Ureter (tissue), 1 donor: ENCODE measurements at regions not wholly inside any gene's neighbourhood (a gene's known extent, or its start where the extent isn't known, plus 50 kb on each side); places are given as distances from the start of the nearest gene placed in this dataset.
"Not testable (repeated sequence)": the region's sequence is repeated elsewhere in the genome, so short reads cannot be mapped to it uniquely, and the experiment has no call there.

ENCODE experiments used
- DNase-seq: peaks from one replicate; pipeline ENCODE4 v3.0.0-alpha.2; 2020; ENCODE audit warnings: low spot score
- donor health status: DM: yes; HTN: yes; CAD: no.

- DNase-seq, result not testable (repeated sequence)
Measured at GRCh38 chr1:121003230-121003629, 113.7 kb downstream of the PPIAL4A start.

DNA sequence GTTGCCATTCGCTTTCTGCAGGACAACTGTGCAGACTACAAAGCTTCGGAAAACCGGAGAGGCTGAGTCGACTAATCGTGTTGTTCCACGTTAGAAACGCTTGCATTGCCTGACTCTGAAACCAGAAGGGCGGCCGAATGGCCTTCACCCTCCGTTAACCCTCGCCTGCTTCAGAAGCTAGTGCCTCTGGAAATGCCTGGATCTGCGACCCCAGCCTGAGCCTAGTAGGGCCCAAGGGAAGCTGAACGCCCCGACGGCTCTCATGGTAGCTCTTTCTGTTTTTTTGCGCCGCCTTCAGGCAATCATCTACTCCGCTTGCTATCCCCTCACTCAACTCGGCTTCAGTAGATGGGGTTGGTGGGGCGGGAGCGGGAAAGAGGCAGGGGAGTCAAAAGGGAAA, 117.3 kb downstream of the PPIAL4A start:
- DNase-seq, result not testable (repeated sequence)

DNA sequence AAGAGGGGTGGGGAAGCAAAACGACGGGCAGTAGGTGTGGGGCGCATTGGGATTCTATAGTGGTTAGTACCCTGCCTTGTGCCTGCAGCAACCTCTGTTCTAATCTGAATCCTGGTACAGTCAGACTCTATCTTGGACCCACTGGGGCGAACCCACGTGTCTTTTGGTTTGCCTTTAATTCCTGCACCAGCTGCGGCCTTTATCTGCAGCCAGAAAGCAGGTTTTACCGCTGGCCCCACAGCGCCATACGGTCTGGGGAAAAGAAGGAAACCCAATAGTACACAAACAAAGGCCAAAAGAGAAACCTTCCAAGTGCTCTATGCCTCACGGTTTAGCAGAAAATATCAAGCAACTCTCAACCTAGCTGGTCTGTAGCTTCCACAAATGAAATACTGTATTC, 118.2 kb downstream of the PPIAL4A start:
- DNase-seq, result not testable (repeated sequence)

DNA sequence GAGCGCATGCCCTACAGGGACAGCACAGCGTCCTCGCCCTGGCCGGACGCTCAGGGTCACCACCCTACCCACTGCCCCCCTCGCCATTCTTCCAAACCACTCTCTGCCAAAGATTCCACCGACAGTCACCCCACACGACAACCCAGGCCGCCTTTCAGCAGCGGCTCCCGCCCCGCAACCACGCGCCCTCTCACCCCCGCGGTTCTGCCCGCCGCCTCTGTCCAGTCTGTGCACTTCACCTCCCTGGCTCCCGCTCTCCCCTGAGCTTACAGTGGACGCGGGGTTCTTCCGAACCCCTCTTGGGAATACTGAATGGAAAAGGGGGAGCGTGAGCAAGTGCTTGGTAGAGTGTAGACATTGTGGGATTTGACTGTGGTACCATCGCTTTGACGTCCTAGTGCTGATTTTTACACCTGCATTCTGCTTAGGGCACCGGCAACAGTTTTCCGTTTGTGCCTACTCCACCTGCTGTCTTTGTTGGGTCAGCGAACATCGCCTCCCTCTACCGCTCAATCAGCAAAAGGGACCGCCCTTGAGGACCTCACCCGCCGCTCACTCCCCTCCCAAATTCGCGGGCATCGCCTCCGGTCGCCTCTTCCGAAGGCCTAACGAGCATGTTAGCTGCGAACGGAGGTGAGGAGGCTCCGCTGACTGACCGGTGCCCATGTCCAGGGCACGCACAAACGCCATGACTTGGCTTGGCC, 119.1 kb downstream of the PPIAL4A start:
- not testable (repeated sequence) for DNase-seq

DNA sequence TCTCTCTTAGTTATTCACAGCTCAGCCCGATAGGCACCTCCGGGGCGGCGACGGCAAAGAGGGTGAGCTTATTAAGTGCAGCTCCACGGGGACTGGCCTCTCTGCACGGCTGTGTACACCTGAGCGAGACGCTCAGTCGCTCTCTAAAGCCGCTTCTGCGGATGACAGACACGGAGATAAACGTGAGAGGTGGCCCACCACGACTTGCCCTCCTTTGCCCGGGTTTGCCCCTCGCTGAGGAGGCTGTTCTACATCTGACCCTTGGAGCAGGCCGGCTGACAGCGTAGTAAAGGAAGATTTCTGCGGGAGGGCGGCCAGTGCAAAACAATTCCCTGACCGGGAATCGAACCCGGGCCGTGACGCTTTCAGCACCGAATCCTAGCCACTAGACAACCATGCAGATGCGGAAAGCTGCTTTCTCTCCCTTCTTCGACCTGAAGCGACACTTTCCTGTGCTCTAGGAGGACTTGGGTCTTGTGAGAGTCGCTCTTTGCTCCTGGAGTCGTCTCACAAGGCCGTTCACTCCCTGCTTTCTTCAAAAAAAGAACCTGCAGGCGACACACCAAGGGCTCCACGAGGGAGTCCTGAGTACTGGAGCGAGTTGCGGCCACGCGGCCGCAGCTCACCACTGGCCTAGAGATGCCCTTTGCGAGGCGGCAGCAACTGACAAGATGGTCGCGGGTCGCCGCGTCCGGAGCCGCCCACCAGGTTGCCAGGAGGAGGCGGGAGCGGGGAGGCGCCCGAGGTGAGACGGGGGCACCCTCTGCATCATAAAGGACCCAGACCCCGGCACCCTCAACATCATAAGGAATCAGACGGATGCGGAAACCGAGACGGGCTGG, 119.9 kb downstream of the PPIAL4A start:
- not testable (repeated sequence) for DNase-seq

GRCh38 chr1:121010141-121010540, 120.6 kb downstream of the PPIAL4A start:
- DNase-seq, result not testable (repeated sequence)

DNA sequence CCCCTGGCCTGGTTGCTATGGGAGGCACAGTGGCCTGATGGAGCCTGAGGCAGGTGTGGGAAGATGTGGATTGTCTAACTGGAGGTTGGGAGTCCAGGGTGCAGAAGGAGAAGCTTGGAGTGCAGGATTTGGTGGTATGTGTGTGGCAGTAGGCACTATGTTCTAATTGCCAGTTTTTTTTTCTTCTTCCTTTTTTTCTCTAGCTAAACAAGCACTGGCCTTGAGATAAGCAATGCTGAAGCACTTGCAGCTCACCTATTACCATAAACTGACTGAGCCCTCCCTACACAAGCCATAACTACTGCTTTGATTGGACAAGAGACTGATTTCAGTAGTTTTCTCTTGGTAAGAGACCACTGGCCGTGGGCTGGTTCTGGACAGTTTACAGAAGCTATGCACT, 123.6 kb downstream of the PPIAL4A start:
- not testable (repeated sequence) for DNase-seq

DNA sequence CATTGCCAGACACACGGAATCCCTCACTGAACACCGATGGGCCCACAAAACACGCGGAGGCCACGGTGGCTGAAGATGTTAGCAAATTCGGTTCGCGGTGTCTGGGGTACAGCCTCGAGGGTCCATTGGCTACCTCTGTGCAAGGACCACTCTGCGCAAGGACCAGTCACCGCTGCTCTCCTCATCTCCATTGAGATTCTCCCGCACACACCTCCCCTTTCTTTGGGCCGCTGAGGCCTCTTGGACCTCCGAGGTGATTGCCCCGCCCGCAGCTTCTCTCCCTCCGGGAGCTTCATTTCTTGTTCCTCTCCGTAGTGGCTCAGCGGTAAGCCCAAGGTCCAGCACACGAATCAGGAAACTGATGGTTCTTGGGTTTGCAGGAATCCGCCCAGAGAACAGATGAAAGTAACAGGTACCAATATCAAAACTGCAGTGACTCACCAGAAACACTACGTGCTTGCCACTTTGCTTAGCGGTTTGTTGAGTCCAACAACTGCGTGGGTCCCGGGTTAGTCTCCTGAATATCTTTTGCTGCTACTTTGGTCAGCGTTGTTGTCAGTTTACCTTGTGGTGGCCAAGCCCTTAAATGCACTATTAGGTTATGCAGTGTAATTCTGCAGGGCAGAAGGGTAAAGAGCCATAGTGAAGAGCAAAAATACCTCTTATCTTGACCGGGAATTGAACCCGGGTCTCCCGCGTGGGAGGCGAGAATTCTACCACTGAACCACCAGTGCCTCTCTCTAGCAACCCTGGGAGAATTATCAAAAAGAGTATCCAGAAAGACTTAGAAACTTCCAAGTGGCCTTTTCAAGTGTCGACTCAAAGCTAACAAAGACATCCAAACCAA, 126.8 kb downstream of the PPIAL4A start:
- DNase-seq, result peak; percentile 52

- DNase-seq, result not testable (repeated sequence)
Measured at GRCh38 chr1:121019715-121020349, 130.3 kb downstream of the PPIAL4A start.

DNA sequence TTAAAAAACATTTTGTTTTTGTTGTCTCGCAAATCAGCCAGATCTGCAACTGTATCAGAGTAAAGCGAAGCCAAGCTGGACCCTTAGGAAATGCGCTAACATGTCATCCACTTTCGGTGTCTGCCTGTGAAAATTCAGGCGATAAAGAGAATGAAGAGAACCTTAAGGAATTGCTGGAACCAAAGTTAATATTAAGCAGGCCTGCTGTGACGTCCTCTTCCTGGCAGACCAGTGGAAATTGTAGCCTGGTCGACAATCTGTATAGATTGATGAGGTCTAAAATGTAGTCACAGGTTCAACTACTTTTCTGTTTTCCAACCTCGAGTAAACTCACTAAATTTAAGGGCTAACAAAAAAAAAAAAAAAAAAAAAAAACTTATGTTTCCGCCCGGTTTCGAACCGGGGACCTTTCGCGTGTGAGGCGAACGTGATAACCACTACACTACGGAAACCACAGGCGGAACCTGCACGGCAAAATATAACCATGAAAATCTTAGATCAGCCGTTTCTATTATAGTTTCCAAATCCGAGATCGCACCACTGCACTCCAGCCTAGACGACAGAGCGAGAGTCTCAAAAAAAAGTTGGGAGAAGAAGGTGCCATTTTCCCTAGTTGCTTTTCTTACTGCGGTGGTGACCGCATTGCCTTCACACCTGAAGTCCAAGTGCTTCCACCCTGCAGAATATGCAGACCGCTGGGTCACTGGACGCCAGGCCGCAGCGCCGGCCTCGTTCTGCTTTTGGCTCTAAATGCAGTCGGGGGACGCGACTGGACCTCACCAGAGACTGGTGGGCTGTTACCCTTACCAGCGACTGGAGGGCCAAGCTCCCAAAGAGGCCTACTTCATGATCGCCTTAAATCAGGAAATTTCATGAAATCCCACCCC, 131.0 kb downstream of the PPIAL4A start:
- DNase-seq, result peak; percentile 79

- not testable (repeated sequence) for DNase-seq
Measured at GRCh38 chr1:121021716-121022115, 132.1 kb downstream of the PPIAL4A start.

DNA sequence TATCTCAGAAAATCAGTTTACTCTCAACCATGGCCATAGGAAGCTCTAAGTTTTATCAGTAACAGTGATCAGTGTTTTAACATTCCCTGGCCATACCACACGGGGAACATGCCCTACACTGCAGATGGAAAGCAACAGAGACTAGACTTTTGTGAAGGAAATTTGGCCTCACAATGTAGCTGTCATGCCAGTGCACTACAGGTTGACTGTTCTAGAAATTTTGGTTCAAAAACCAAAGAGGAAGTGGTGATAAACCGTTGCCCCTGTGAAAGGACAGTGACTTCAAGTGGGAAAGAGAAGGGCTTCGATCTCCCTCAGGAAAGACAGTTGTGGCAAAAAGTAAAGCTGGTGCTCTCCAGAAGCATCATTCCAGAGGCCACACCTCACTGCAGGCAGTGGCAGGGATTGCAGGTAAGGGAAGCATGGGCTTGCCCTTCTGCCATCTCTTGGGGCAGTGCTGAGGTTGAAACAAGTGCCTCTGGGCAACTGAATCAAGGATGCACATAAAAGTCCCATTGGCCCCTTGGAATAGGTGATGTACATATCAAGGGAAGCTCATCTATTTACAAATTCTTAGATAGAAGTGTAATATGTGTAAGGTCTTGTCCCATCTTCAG, 143.4 kb downstream of the PPIAL4A start:
- DNase-seq, result not testable (repeated sequence)

DNA sequence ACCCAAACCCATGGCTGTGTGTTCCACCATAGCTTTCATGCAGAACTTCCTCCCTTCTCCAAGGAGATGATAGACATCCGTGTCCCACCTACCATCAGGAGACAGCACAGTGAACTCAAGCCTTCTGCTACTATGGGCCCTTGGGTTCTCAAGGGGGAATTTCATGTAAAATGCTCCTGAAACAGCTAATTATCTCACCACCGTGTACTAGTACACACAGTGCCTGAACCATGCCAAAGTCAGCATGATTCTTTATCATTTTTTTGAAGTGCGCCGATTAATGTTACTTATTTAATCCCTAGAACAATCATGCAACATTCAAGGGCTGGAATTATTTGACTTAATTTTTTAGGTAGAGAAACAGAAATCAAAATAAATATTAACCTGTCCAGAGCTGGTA, 147.2 kb downstream of the PPIAL4A start:
- DNase-seq, result not testable (repeated sequence)

GRCh38 chr1:121040974-121041373, 143.2 kb downstream of the FAM72B start:
- DNase-seq, result not testable (repeated sequence)

GRCh38 chr1:121041497-121041896, 142.6 kb downstream of the FAM72B start:
- DNase-seq, result not testable (repeated sequence)

GRCh38 chr1:121042882-121043281, 141.3 kb downstream of the FAM72B start:
- DNase-seq, result not testable (repeated sequence)

DNA sequence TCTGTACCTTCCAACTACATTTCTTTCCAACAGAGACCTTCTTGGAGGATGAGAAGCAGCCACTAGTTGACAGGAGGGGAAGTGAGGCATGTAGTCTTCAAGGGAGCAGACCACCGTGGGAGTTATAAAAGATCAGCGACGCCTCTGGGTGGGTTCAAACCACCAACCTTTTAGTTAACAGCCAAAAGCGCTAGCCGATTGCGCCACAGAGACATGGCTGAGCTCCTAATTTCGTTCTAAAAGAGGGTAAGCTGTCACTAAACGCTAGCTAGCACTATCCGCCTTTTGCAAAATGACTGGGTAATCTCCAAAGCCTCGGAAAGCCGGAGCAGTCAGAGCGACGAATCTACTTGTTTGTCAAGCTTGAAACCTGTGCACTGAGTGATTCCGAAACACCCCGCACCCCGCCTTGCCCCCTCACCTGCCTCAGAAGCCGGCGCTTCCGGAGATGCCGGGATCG, 135.8 kb downstream of the FAM72B start:
- not testable (repeated sequence) for DNase-seq

GRCh38 chr1:121048769-121049443, 135.2 kb downstream of the FAM72B start:
- DNase-seq, result not testable (repeated sequence)

GRCh38 chr1:121050097-121050496, 134.0 kb downstream of the FAM72B start:
- DNase-seq, result not testable (repeated sequence)
